ENCODE measurements at regions not wholly inside any gene's neighbourhood (a gene's known extent, or its start where the extent isn't known, plus 50 kb on each side); places are given as distances from the start of the nearest gene placed in this dataset.

GRCh38 chr13:73960474-73960873, 173.7 kb downstream of the KLF12 start:
- no peak for DNase-seq

DNA sequence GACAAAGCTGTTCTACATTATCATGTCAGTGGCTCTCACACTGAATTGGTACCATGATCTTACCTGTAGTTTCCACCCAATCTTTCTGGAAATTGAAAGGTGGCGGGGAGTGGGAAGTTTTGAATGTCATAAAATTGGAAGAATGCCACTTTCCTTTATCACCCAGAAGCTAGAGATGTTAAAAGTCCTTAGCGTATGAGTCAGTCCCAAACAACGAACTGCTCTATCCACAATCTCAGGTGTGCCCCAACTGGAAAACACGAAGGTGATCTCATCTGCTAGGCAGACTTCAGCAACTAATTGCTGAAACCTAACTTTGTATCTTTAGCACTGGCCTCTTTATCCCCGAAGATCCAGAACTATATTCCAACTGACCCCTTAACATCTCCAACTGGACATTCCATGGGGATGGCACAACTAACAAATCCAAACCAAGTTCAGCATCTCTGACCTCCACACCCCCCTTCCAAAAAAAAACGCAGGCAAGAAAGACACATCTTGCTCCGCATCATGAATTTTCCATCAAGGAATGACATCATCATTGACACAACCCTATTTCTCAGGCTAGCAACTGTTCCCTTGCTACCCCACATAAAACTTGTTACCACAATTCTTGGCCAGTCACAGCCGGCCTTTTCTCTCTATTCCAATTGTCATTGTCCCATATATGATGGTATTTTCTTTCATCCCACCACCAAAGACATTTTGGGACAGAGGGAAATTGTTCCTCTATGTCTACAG, 175.4 kb downstream of the KLF12 start:
- no peak for DNase-seq

DNA sequence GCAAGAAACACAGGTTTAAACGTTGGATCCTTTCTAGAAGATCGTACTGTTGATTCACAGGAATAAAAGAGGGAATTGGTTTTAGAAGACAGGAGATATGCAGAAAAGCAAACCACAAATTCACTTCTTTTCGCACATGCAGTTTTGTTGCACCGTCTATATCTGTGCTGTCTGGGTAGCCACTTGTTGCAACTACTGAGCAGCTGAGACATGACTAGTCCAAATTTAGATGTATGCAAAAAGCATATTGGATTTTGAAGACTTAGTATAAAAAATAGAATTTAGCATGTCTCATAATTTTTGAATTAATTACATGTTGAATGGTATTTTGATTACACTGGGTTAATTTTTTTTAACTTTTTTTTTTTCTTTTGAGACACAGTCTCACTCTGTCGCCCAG, 176.3 kb downstream of the KLF12 start:
- no peak for DNase-seq

DNA sequence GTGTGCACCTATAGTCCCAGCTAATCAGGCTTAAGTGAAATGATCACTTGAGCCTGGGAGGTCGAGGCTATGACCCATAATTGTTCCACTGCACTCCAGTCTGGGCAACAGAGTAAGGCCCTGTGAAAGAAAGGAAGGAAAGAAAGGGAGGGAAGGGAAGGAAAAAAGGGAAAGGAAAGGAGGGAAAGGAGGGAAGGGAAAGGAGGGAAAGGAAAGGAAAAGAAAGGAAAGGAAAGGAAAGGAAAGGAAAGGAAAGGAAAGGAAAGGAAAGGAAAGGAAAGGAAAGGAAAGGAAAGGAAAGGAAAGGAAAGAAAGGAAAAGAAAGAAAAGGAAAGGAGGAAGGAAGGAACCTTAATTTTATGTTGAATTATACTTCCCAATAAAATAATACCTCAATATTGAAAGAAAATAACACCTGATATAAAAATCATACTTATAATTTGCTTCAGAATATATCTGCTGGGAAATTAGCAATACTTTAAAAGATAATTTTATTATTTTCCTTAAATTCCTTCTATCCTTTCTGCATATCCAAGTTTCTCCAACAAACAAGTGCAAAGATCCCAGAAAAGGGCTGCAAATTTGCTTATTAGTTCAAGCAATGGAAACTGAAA, 177.3 kb downstream of the KLF12 start:
- no peak for DNase-seq

DNA sequence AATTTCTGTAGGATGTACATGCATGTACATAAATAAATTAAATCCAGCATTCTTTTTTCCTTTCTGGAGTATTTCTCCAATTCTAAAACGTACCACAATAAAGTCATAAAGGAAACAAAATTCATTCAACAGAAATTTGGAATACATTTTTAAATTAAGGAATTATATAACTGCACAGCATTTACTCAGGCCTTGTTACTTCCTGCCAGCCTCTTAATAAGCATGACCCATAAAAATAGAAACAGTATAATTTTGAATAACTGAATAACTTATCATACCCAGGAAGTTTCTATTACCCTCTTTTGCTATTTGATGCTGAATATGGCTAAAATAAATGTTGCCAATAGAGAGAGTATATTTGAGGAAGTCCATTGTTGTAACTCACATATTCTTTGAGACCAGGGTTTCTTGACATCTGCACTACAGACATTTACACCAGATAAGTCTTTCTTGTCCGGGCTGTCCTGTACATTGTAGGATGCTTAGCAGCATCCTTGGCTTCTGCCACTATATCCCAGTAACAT, 178.2 kb downstream of the KLF12 start:
- no peak for DNase-seq

DNA sequence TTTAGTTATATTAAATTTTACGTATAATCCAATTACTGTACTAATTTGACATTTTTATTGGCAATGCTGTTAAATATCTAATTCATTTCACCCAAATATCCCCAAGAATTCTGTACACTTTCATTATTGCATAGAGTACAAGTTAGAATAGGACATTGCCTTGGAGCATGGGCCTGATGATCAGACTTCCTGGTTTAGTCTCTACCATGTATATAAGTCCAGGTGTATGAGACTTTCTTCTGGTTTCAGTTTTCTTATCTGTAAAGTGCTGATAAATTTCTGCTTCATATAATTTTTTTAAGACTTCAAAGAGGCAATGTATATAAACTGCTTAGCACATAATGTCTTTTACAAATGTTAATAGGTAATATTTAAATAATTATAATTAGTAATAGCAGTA, 179.4 kb downstream of the KLF12 start:
- DNase-seq = no peak

DNA sequence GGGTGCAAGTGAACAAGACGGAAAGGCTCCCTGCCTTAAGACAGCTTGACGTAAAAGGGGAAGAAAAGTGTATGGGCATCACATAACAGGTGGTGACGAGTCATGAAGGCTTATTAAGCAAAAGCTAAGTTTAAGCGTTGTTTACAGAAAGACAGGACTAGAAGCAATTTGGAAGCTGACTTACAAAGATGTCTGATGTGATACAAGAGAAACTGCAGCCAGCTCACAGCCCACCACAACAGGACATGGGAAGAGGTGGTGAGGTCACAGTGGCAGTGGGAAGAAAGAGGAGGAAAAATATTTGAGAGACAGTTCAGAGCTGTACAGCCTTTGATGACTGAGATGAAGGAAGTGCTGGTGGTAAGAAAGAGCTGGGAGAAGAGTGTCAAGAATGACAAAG, 181.6 kb downstream of the KLF12 start:
- no peak for DNase-seq

DNA sequence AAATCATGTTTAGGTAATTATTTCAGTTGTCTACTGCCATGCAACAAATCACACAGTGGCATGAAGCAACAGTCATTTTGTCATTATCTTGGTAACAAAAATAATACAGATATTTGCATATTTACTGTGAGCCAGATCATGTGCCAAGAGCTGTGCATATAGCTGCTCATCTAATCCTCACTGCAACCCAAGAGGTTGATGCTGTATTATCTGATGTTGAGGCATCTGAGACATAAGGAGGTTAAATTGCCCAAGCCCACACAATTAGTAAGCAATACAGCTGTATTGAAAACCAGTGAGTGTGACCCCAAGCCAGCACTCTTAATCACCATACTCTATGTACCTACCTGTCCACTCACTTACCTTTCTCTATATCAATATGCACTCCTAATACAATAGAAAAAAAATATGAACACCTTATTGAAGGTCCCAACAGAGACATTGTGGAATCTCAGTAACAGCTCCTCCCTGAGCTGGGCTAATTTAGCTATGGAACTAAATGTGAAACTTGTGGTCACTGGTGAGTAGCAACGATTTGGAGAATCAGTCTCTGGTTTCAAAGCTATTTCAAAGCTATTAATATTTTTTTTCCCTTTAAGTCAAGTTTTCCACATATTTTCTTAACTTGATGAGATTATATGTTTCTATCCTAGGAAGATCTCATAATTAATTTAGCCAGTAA, 185.2 kb downstream of the KLF12 start:
- DNase-seq = no peak

DNA sequence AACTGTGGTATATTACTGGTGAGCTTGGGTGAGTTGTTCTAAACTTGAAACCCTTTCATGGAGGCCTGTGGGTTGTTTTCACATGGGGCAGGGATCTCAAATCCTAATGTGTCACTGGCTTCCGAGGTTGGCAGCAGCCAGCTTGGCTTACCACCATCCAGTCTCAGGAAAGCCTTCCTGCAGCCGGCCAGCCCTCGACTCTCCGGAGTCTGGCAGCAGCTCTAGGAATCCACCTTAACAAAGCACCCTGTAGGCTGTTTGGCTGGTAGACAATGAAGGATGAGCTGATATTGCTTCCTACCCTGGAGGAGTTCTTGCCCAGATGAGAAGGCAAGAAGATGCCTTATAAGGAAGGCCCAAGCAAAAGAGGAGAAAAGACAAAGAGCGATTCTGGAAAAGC, 188.3 kb downstream of the KLF12 start:
- DNase-seq = no peak

- no peak for DNase-seq
These were observed 188.8 kb downstream of the KLF12 start for GRCh38 chr13:73945382-73945781.

- DNase-seq = no peak
These were observed 190.3 kb downstream of the KLF12 start for GRCh38 chr13:73943965-73944233.

GRCh38 chr13:73943137-73943964, 190.9 kb downstream of the KLF12 start:
- DNase-seq = no peak

DNA sequence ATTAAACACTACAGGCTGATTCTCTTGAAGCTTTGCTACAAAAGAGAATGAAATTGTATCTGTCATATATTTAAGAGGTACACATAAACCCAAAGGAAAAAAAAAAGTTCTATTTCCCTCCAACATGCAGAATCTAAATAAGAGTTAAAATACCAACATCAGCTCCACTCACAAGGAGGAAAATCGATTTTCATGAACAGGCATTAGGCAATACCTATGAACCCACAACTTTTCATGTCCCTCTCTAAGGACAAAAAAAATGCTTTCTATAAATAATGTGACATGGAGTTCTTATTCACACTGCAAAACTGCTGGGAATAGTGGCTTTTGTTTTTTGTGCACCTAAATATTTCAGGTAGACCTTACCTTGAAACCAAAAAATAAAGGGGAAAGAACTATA, 192.5 kb downstream of the KLF12 start:
- DNase-seq = no peak

DNA sequence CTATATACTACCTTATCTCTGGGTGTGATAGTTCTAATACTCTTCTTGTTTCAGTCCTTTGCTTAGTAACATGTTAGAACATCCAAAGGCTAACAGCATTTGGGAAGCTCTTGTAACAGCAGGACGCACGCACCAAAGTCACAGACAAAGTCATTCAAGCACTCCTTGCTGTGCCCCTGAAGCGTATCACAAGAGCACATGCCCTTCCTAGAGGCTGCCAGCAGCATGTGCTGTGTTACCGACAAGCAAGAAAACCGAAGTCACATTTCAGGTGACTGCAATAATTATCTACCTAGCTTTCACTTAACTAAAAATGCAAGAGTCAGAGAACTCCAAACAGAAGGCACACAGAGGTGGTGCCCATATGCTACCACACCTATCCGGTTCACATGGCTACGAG, 194.1 kb downstream of the KLF12 start:
- no peak for DNase-seq

DNA sequence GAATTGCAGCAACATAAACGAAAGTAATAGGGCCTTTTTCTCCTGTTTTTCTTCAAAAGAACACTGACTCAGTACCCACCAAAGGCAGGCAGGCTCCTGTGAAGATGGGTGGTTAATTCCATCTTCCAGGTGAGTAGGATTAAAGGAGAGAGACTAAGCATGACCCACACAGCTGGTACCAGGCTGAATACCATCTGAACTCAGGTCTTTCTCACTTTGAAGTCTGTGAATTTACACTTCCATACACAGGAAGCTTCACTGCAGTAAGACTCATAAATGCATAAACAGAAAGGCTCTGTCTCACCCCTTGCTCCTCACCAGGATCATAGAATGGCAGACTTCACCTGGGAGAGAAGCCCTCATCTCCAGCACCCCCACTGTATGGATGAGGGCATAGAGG, 194.6 kb downstream of the KLF12 start:
- DNase-seq = no peak

DNA sequence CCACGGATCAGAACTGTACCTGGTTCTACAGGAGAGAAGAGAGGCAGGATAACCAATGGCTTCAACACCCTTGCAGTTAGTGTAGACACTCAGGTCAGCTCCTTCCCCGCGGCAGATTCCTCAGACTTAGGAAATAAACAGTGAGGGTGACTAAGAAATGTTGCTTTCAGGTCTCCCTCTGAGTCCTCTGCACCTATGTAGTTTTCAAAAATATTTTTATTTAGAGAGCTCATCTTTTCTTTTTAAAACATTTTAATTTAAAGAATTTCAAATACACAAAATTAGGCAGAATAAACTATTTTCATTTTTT, 195.2 kb downstream of the KLF12 start:
- DNase-seq = no peak

DNA sequence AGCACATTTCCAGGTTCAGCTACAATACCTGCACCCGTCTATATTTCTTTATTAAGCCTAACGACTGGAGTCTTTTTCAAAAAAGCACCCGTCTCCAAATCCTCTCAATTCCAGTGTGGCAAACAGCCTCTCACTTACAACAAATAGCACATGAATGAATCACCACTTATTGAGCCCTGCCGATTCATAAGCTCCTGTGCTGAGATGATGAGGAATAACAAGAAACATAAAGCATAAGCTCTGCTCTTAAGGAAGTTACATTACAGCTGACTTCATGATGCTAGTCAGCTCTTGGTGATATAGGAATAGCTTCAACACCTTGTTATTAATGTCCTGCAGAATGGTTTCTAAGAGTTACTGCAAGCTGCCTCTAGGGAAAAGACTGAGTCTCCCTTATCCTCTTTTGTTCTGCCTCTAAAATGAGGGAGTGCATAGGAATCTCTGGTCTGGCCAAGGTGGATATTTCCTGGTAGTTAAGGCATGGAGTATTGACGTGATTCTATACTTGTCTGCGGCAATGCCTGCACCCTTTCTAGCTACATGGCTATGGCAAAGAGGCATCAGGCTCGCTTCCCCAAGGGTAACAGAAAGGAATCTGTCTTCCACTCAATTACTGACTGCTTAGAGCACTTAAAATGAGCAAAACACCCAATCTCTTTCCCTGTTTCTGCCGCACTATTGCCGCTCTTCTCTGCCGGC, 195.7 kb downstream of the KLF12 start:
- no peak for DNase-seq

- no peak for DNase-seq
These were observed 196.8 kb downstream of the KLF12 start for GRCh38 chr13:73937441-73937840.

DNA sequence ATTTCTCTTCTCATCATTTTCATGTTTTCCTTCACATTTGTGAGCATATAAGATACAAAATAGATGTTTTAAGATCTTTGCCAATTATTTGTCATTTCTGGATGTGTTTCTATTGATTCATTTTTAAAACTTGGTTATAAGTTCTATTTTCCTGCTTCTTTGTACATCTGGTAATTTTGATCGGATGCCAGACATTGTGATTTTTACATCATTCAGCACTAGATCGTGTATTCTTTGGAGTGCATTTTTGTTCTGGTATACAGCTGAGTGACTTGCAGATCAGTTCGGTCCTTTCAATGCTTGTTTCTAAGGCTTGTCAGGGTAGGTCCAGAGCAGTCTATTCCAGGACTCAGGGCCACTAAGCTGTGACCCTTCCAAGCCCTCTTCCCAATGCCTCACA, 198.2 kb downstream of the KLF12 start:
- DNase-seq = no peak

DNA sequence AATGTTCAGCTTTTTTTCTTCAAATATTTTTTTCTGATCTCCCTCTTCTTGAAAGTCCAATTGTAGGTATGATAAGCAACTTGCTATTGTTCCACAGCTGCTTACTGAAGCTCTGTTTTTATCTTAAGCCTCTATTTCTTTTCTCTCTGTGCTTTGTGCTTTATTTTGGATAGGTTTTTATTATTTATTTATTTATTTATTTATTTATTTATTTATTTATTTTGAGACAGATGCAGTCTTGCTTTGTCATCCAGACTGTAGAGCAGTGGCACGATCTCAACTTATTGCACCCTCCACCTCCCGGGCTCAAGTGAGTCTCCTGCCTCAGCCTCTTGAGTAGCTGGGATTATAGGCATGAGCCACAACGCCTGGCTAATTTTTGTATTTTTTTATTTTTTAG, 199.4 kb downstream of the KLF12 start:
- DNase-seq = no peak

DNA sequence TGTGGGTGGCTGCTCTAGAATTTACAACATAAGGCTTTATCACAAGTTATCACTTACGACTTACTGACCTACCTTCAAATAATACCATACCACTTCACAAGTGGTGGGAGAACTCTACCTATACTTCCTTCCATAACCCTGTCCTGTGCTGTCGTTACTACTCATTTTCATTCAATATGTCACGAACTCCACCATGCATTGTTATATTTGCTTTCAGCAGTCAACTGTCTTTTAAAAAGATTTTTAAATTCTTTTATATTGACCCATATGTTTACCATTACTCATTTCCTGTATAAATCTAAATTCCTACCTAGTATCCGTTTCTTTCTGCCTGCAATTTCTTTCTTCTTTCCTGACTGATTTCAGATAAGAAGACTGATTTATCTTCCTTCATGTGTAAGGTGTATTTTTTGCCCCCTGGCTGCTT, 200.0 kb downstream of the KLF12 start:
- DNase-seq = no peak

DNA sequence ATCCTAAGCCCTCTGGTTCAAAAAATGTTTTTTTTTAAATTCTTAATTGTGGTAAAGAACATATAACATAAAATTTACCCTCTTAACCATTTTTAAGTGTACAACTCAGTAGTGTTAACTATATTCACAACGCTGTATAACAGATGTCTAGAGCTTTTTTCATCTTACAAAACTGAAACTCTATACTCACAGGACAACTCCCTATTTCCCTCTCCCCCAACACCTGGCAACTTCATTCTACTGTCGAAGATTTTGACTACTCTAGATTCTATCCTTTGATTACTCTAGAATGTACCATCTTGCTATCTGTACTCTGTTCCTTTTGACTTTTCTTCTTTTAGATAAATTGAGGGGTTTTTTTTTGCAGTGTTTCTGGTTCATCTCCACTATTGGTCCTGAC, 200.4 kb downstream of the KLF12 start:
- no peak for DNase-seq

DNA sequence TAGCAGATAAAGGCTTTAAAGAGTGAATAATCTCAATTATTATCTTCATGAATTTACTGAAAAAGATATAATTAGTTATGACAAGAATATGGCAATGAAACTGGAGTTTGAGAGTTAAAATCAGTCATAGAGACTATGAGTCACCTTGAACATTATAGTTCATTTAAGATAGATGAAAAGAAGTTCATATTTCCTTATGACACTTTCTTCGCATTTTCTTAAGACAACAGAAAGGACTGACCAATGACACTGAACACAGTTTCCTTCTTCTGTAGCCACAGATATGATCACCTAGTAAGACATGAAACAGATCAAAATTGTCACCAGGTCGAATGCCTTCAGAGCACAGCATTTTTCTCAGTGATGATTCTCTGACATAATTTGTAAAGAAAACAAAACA, 202.1 kb downstream of the KLF12 start:
- no peak for DNase-seq
